ENCODE measurements at regions not wholly inside any gene's neighbourhood (a gene's known extent, or its start where the extent isn't known, plus 50 kb on each side); places are given as distances from the start of the nearest gene placed in this dataset.

DNA sequence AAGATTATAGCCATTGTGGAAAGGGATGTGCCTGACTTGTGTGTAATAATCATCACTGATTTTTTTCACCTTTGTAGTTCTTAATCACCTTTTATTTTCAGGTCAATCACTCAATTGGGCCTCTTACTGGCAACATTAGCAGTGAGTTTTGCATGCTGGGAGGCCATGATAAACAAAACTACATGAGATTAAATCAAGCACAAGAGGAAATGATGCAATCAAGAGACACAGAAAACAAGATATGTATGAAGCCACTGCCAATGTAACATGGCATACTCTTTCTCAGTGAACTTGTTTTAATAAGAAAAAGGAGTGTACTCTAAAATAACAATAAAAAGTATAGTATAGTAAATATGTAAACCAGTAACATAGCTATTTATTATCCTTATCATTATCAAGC is 69.9 kb upstream of the FSIP2 start:
- TF ChIP-seq, protein P1, sequence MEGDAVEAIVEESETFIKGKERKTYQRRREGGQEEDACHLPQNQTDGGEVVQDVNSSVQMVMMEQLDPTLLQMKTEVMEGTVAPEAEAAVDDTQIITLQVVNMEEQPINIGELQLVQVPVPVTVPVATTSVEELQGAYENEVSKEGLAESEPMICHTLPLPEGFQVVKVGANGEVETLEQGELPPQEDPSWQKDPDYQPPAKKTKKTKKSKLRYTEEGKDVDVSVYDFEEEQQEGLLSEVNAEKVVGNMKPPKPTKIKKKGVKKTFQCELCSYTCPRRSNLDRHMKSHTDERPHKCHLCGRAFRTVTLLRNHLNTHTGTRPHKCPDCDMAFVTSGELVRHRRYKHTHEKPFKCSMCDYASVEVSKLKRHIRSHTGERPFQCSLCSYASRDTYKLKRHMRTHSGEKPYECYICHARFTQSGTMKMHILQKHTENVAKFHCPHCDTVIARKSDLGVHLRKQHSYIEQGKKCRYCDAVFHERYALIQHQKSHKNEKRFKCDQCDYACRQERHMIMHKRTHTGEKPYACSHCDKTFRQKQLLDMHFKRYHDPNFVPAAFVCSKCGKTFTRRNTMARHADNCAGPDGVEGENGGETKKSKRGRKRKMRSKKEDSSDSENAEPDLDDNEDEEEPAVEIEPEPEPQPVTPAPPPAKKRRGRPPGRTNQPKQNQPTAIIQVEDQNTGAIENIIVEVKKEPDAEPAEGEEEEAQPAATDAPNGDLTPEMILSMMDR (IDR thresholded peaks at IDR 0.05), result no peak
- TF ChIP-seq POLR2A (IDR thresholded peaks at IDR 0.05) (no peak), POLR2AphosphoS5 (IDR thresholded peaks at IDR 0.05) (no peak)
